ENCODE measurements at regions not wholly inside any gene's neighbourhood (a gene's known extent, or its start where the extent isn't known, plus 50 kb on each side); places are given as distances from the start of the nearest gene placed in this dataset.

DNA sequence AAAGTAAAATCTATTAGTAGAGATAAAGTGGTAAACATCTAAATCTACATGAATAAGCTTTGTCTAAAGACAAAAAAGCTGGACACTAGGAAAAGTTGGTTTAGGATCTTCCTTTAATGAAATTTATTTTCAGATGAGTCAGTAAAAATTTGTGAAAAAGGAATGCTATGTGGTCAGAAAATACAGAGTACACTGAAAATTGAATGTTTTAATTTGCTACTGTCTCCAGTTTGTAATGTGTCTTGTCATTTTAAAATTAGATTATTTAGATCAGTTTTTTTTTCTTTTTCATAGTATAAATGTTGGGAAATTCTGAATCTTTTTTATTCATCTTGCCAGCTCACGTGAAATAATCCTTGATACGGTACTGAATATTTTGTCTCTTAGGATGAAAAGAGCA is 56.9 kb downstream of the SLITRK6 start:
- DNase-seq (ENCODE audit: low read depth) = no peak

DNA sequence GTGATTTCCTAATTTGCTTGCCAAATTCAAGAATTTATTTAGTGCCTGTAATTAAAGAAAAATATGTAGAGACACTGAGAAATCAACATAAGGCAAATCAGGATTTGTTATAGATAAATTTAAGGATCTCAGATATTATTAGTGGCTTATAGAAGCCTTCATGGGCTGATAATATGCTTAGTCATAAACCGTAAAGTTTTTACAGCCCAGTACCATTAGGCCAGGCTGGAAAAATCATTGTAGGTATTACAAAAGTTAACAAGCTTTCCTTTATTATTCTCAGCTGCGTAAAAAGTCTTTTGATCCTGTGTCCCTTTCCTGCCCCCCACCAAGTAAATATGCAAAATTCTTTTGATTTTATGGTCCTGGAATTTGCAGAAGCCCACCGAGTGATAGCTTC is 58.2 kb downstream of the SLITRK6 start:
- DNase-seq (ENCODE audit: low read depth) = no peak

DNA sequence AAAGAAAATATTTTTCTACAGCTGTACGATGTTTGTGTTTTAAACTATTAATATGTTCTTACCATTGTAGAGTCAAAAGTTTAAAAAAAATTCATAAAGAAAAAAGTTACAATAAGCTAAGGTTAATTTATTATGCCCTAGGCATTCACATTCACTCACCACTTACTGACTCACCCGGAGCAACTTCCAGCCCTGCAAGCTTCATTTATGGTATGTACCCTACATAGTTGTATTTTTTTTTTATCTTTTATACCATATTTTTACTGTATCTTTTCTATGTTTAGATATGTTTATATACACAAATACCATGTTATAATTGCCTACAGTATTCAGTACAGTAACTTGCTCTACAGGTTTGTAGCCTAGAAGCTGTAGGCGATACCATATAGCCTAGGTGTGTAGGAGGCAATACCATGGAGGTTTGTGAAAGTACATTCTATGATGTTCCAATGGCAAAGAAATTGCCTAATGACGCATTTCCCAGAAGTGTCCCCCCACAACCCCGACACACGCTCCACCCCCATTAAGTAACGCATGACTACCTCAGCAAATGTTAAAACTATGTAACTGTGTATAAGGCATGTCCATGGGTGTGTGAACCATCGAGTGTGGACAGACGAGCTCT is 60.4 kb downstream of the SLITRK6 start:
- no peak for DNase-seq (ENCODE audit: low read depth)

DNA sequence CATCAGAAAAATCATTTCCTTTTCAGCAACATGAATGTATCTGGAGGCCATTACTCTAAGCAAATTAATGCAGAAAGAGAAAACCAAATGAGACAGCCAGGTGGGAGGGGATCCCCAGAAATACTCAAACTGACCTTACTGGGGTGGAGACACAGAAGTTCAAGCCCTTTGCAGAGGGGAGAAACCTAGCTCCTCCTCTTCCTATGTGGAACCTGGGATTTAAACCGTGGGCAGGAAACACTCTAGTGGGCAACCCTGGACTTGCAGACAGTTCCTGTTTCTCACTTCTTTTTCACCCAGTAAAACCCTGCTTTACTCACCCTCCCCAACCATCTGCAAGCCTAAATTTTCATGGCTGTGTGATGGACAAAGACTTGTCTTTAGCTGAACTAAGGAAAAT is 61.3 kb downstream of the SLITRK6 start:
- no peak for DNase-seq (ENCODE audit: low read depth)

DNA sequence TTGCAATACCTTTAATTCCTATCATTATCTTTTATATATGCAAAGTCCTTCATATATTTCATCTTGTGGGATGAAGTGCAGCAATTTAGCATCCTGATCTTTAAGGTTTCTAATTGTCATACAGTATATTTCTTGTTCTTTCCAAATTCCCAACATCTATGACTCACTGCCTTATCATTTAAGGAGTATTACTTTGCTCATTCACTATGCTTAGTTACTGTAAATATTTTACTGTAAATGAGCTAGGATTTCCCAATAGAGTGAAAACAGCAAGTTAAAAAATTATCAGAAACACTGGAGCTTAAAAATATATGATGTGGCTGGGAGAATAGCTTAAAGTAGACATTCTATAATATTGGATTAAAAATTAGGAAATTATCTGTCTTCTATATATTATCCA is 69.9 kb downstream of the SLITRK6 start:
- DNase-seq (ENCODE audit: low read depth) = no peak

DNA sequence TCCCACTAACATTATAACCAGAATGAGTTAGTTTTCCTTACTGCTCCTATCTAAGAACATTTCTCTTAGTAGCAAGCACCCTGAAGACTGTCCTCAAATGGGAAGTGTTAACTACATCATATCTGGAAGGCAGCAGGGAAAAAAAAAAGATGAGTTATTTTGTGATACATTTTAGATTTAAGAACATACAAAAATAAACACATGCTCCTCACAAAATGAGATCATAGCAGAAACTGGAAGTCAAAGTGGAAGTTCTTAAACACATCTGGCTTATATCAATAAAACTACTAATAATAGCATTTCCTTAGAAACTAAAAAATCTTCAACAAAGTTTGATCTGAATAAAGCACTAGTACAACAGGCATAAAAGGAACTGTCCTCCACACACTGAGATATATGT is 70.4 kb downstream of the SLITRK6 start:
- DNase-seq (ENCODE audit: low read depth) = peak; percentile 3

DNA sequence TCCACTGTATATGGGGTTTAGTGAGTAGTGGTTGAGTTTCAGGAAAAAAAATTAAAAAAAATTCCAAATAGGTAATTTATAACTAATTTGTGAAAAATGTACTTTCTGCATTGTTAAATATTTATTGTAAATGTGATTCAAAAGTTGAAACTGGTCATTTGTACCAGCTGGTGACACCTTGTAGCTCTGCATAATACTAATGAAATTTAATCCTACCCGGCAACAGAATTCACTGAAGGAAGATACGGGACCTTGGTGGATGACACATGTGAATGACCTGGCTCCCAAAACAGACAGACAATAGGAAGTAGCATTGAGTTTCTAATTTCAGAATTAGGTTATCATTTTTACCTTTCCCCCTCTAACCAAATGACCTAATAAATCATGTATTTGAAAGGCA is 73.8 kb downstream of the SLITRK6 start:
- DNase-seq (ENCODE audit: low read depth) = no peak

DNA sequence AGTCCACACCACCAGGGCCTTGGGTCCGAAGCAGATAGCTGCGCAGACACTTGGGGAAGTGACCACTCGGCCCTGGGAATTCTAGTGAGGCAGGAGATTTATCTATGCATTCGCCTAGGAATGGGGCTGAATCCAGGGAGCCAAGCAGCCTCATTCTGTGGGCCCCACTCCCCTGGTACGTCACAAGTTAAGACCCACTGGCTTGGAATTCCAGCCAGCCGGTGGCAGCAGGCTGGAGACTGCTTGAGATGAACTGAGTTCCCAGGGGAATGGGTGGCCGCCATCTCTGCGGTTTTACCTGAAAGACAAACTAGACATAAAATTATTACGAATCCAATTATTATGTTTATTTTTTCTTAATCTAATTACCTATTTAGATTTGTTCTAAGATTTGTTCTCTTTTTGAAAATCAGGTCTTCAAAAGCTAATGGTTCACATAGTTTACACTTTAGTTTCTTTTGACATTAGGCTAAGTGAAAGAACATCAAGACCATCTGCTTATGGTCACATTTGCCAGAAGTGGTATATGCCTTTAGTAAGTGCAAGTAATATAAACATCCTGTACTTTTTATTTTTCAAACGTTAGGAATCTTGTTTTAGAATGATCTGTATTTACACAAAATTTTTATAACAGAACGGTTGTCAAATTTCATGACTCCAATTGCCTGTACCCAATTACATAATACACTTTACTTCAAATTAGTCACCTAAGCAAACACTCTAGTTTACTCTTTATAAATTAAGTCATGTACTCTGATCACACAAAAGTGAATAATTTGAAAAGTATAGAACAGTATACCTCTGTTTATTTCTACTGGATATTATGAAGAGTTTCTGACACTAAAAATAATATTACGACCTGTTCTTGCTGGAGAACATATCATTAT is 74.4 kb downstream of the SLITRK6 start:
- no peak for DNase-seq (ENCODE audit: low read depth)

DNA sequence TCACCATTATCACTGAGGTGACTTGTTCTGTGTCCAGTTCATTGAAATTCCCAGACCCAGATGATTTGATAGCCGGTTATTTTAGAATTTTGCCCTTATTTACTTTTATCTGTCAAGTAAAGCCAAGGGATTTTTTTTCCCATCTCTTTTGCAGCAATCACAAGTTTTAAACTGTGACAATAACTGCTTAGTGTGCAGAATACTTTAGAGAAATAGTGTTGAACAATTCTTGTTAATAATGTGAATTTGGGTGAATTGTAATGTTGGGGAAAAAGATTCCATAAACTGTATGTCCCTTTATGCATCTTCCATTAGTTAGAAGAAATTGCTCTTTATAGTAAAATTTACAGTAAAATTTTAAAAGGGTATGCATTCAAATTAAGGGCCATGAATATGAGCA is 79.5 kb downstream of the SLITRK6 start:
- no peak for DNase-seq (ENCODE audit: low read depth)

DNA sequence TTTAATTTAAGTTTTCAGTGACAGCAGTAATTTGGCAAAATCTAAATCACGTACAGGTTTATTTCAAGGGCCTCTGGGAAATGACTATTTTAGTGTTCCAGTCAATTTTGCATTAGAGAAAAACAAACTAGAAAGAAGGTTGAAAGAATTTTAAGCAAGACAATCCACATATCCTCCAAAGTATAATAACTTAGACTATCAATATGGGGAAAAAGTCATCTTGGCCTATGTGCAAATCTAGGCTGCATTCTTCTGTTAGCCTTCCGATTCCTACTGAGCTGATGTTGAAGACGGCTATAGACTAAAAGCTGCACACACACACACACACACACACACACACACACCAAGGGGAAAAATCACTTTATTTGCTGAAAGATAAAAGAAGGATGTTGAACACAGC is 81.3 kb downstream of the SLITRK6 start:
- no peak for DNase-seq (ENCODE audit: low read depth)

DNA sequence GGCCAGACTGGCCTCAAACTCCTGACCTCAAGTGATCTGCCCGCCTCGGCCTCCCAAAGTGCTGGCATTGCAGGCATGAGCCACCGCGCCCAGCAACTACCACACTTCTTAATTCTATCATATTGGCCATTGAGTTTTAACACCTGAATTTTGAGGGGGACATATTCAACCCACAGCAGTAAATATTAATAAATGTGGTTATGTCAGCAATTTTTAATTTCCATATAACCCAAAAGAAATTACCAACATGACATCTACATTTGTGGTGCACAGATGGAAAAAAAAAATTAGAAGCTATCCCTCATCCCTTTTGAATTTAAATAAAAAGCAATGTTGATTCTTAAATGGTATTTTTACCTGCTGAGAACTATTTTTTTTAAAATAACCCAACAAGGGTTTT is 88.7 kb downstream of the SLITRK6 start:
- no peak for DNase-seq (ENCODE audit: low read depth)

DNA sequence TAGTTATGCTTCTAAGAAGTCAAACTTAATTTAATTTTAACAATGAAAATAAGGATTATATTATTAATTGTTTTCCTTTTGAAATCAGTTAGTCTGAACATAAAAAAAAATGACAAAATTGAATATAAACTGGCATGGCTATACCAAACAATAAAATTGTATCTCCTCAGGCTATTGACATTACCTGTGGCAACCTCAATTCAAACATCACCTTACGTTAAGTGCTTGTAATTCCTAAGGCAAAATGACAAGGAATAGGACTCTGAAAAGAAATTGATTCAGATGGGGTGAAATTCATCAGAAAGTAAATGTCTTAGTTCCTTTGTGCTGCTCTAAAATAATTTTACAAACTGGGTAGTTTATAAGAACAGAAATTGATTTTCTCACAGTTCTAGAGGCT is 89.5 kb downstream of the SLITRK6 start:
- no peak for DNase-seq (ENCODE audit: low read depth)

DNA sequence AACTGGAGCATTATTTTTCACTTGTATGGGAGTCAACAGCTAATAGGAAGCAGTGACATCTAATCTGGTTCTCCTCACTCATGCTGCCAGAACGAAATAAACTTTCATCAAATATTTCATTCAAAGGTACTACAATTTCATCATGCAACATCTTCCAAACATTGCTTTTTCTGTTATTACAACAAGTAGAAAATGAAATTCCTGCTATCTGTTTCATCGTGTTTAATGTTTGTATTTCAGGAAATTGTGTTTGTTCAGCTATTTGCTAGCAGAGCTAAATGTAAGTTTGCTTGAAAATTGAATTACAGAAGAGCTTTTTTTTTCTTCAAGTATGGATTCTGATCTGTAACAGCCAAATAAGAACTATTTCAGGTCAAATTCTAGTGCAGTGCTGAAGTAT is 90.1 kb downstream of the SLITRK6 start:
- peak; percentile 12 for DNase-seq (ENCODE audit: low read depth)

DNA sequence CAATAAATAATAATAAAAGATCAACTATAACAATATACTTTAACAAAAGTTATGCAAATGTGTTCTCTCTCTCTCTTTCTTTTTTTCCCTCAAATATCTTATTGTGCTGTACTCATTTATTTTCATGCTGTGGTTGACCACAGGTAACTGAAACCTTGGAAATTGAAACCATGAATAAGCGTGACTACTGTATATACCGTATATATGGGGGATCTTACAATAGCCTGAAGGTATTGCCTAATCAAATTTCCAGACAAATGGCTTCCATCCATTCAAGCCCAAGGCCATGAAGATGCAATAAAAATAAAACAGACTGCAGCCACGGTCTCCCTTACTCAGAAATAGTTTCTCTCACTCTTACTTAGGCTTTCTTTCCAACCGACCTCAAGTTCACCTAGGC is 98.3 kb downstream of the SLITRK6 start:
- no peak for DNase-seq (ENCODE audit: low read depth)

DNA sequence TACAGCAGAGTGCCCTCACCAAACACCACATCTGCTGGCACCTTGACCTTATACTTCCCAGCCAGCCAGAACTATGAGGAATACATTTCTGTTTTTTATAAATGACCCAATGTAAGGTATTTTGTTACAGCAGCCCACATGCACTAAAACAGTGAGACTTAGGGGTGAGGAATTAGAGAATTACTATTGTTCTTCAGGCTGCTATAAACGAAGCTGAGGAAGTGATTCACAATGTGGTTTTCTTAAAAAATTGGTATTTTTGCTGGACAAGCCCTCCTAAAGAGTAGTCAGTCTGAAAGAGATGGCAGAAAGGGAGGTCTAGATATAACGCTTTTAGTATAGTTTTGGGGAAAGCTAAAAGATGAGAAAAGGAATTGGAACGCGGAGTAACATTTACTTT is 101.0 kb downstream of the SLITRK6 start:
- no peak for DNase-seq (ENCODE audit: low read depth)

DNA sequence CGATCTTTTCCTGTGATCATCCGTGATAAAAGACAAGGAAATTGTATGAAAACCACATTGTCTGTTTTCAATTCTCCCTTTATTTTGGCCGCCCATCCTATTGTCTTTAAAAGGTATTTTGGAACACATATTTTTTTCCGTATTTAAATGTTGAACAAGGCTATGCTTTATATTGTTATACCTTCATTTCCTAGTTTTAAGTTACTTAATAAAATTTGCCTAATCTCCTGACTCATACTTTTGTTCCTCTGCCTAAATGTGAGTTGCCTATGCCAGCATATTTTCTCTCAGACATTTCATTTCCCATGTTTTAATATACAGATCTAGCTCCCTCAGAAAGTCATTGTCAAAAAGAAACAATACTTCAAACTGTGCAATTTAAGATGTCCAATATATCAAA is 104.2 kb downstream of the SLITRK6 start:
- DNase-seq (ENCODE audit: low read depth) = no peak

DNA sequence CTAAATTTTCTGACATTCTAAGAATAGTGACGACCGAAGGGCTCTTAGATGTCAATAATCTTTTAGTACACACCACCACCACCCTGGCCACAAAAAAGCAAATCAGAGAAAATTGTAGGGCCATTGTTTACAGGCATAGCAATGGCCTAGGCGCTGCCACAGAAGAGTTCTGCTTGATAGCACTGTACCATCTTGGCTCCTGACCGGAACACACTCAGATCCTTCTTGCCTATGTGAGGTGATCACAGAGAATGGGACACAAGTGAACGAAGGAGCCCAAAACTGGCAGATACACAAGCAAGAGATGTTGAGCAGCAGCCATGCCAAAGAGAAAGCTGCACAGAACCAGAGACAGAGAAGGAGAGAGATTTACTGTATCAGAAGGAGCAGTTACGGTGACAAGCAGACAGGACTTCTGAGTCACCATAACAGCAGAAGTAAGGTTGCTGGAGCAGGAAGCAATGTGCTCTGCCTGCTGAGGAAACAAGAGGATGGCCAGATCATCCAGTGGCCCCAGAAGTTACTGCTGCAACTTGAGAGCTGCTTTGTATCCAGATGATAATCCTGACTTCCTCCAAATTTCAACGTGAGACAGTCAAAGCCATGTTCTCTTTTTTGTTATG is 105.2 kb downstream of the SLITRK6 start:
- DNase-seq (ENCODE audit: low read depth) = no peak

DNA sequence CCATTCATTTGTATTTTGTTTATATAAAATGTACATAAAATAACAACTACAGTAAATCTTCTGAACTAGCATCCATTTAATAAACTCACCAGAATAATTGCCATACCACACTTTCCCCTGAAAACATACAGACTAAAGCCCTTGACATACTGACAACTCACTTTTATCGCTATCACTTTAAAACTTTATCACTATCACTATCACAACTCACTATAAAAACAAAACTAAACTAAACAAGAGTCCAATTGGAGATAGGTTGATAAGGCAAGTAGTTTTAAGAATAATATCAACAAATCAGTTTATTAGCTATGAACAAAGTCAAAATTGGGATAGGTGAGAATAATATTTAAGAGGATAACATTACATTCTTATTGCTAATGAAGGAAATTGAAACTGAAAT is 108.9 kb downstream of the SLITRK6 start:
- no peak for DNase-seq (ENCODE audit: low read depth)

DNA sequence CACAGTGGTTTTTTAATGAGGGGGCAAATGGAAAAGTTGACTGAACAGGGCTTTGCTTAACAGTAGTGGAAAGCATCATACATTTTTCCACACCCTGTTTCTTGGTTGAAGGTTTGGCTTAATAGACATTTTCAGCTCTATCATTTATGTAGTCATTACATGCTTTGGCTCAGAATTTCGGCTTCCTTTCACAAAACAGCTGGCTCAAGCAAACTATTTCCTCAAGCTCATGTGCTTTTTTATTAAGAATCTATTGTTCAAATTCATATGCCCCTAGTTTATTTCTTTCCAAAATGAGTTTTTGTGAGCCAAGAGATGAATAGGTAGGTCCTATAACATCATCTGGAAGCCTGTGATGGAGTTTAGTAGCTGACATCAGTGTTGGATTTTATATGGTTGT is 113.8 kb downstream of the SLITRK6 start:
- DNase-seq (ENCODE audit: low read depth) = no peak

DNA sequence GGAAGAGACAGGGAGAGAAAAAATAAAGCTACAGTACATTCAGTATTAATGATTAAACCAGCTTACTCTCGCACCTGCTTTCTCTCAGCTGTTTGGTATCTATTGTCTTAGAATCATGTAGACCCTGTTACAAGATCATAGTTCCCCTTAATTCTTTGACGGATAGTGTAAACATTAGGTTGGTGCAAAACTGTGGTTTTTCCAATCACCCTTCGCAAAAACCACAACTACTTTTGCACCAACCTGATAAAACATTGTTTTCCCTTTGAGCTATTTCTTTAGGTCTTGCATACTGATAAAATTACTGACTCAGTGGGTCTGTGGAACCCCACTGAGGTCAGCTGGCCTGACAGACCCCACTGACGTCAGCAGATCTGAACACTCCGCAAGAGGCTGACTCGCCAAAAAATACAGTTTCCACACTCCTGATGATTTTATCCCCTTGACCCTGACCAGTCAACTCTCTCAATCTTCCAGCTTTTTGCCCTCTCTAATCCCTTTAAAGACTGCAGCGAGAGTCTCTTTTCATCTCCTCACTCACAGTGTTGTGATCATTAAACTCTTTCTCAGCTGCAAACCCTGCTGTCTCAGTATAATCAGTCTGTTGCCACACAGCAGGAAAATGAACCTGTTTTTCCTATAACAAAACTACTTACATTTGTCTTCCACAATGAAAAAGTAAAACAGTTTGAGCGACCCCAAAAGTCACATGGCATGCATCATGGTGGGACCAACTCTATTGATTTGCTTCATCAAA is 123.9 kb downstream of the SLITRK6 start:
- no peak for DNase-seq (ENCODE audit: low read depth)

DNA sequence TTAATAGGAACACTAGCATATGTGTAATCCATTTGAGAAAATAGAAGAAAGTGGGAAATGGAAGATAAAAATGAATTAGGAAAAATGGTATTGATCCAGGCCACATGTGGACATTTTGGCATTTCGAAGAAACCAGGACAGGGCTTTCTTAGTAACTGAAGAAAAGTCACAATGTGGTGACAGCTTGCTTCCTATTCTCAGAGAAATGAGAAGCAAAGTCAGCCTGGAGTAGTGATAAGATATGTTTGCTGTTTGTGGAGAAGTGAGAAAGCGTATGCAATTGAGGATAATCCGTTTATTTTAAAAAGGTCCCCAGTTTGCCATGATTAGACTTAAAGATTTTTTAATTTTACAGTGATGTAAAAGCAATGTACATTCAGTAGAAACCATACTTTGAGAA is 127.9 kb downstream of the SLITRK6 start:
- DNase-seq (ENCODE audit: low read depth) = no peak

DNA sequence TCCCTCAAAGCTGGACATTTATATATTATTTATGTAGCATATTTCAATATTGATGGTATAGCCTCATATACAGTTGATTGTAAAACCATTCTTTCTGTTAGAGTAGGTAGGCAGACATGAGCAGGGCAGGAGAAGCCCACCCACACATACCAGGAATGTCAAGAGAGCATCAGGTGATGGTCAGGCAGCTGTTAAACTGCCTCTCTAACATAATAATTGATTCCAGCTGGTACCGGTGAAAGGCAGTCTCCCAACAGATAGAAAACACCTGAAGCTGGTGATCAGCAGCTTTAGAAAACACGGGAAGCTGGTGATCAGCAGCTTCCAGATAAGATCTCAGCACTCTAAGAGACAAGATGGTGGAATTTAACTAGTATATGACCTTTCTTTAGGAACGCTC is 132.9 kb downstream of the SLITRK6 start:
- no peak for DNase-seq (ENCODE audit: low read depth)

DNA sequence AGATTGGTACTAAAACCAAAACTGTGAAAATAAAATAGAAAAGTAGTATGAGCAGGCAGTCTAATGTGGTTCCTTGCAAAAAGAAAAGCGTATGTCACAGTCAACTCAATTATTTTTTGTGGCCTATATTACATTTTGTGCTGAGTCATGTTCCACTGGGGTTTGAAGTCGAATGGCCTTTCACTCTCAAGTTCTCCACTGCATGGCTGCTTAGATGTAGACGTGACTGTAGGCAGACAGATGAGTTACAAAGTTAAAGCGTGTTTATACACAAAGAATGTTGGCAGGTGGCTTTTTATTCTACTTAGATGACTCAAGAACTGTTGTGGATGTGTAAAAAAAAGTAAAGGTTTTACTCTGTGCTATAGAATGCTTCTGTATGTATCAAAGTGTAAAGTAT is 133.9 kb downstream of the SLITRK6 start:
- DNase-seq (ENCODE audit: low read depth) = no peak

All from fibroblast of the conjunctiva (primary cell).